Loucy (cell line): ENCODE measurements at regions not wholly inside any gene's neighbourhood (a gene's known extent, or its start where the extent isn't known, plus 50 kb on each side); places are given as distances from the start of the nearest gene placed in this dataset.

Experiments
- CTCF ChIP-seq: fragments of 200-600 bp; sonication (generic); conservative IDR thresholded peaks from 2 replicates; pipeline ENCODE4 v1.5.1; 2014; ENCODE audit warnings: mild to moderate bottlenecking, antibody characterized with exemption, low read length
- EZH2phosphoT487 ChIP-seq: fragments of 200-600 bp; IDR thresholded peaks from 2 replicates; pipeline ENCODE4 v1.6.1; 2018; ENCODE audit warnings: antibody characterized with exemption, mild to moderate bottlenecking, moderate library complexity, borderline replicate concordance

- TF ChIP-seq CTCF (peak; percentile 71), EZH2phosphoT487 (no peak)
These were observed 346.7 kb upstream of the ADGRL4 start for GRCh38 chr1:79353224-79353623.
